ENCODE measurements at regions not wholly inside any gene's neighbourhood (a gene's known extent, or its start where the extent isn't known, plus 50 kb on each side); places are given as distances from the start of the nearest gene placed in this dataset.

DNA sequence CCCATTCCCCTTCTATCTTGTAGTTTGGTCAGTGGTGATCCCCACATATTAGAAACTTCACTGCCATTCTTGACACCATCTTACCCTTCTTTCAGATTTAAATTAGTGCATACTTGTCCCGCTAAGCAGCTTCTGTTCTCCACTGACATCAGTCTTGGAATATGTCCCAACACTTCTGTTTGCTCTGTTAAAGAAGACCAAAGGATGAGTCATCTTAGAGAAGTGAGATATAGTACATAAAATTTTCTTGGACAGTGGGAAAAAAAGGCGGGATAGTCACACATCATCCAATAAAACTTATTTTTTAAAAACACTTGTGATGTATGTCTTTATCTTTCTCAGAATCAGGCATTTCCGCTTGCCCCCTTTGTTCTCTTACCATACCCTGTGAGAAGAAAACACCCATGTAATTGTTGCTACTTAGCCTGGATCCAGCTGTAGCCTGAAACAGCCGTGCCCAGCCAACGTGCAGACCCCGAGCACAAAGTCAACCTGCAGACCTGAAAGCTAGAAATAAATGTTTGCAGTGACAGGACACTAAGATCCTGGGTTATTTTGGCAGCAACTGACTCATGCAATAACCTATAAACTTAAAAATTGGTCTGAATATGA is 100.1 kb upstream of the PDE3A start:
- no peak for DNase-seq (ENCODE audit: low spot score)
- peak overlapping the region in 1 of 2 donors; percentile 82 for H3K27ac ChIP-seq

DNA sequence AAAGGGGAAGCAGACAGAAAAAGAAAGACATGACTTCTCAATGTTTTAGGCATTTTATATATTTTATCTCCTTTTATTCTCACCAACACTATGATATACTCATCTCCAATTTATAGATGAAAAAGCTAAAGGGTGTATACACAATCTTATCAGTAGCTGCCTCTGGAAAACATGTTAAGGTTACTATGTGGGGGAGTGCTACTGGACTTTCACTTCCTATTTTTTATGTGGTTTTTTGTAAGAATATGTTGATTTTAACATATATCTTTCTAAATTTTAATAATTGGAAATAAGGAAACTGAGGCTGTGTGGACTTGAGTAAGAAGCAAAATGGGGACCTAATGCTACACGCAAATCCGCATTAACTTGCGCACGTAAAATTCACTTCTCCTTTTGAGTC is 99.6 kb upstream of the PDE3A start:
- Histone ChIP-seq H3K27ac (peak overlapping the region in 1 of 2 donors; percentile 82), H3K4me1 (peaks cover 0 to 34% of the 10 kb centered on the region in 2 donors), H3K27me3 (no peaks in the 10 kb centered on the region), H3K4me3 (no peak overlapping the region), H3K9me3 (no peaks in the 10 kb centered on the region), H3K36me3 (no peaks in the 10 kb centered on the region)
- DNase-seq (ENCODE audit: low spot score) = no peak
- TF ChIP-seq, protein P1, sequence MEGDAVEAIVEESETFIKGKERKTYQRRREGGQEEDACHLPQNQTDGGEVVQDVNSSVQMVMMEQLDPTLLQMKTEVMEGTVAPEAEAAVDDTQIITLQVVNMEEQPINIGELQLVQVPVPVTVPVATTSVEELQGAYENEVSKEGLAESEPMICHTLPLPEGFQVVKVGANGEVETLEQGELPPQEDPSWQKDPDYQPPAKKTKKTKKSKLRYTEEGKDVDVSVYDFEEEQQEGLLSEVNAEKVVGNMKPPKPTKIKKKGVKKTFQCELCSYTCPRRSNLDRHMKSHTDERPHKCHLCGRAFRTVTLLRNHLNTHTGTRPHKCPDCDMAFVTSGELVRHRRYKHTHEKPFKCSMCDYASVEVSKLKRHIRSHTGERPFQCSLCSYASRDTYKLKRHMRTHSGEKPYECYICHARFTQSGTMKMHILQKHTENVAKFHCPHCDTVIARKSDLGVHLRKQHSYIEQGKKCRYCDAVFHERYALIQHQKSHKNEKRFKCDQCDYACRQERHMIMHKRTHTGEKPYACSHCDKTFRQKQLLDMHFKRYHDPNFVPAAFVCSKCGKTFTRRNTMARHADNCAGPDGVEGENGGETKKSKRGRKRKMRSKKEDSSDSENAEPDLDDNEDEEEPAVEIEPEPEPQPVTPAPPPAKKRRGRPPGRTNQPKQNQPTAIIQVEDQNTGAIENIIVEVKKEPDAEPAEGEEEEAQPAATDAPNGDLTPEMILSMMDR (IDR thresholded peaks at IDR 0.05) = no peak

More for the DNA sequence above, 100.1 kb upstream of the PDE3A start:
- Histone ChIP-seq H3K9me3 (no peaks in the 10 kb centered on the region), H3K36me3 (no peaks in the 10 kb centered on the region), H3K27me3 (no peaks in the 10 kb centered on the region), H3K4me3 (no peak overlapping the region), H3K4me1 (peaks cover 0 to 30% of the 10 kb centered on the region in 2 donors)
- TF ChIP-seq, protein P1 (IDR thresholded peaks at IDR 0.05) = no peak

DNA sequence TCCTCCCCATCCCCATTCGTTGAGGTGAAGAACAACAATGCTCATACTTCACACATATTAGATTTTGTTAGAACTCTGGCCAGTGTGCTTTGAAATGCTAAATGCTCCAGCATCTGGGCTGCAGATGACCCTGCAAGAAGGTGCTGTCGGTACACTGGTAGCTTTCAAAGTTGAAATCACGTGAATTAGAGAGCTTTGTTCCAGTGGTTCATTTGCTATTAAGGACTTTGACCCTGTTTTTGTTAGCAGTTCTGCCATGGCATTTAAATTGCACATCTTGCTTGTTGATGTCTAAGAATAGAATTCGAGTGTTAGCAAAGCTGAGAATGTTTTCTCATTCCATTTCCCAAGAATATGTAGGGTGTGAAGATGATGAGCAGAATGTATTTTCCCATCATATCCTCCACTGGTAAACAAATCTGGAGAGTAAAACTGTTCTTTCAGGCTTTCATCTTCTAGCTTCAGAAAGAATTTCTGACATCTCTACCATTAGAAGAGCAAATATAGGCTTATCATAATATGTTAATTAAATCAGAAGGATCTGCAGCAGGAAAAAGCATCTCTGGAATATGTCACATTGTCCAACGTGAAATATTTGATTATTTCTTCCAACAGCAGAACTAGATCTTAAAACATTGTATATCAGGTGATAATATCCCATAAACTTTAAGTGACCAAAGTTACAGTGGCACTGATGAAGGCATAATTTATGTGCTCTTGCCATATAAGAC is 98.8 kb upstream of the PDE3A start:
- Histone ChIP-seq H3K27ac (peak overlapping the region; percentile 1 to 82), H3K4me1 (peaks cover 0 to 38% of the 10 kb centered on the region in 2 donors), H3K27me3 (no peaks in the 10 kb centered on the region), H3K4me3 (no peak overlapping the region), H3K9me3 (no peaks in the 10 kb centered on the region), H3K36me3 (no peaks in the 10 kb centered on the region)
- DNase-seq (ENCODE audit: low spot score) = no peak
- TF ChIP-seq, protein P1 (IDR thresholded peaks at IDR 0.05) = no peak

DNA sequence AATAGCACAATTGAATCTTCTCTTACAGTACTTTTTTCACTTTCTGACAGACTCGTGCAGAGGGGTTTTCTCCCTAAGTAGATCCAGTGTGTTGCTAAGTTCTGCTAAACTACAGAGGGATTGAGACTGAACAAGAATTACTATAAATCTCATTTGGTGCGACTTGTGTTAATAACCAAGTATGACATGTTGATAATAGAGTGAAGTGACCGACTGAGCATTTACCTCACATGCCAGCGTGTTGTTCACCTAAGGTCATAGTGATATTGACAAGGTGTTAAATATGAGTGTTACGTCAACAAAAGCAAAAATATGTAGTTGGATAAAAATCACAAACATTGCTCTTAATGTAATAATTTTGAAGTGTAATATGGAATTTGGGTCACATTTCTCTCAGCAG is 97.8 kb upstream of the PDE3A start:
- no peaks in the 10 kb centered on the region for H3K9me3 ChIP-seq
- H3K27ac ChIP-seq = peak overlapping the region in 1 of 2 donors; percentile 82
- H3K4me1 ChIP-seq = peaks cover 0 to 38% of the 10 kb centered on the region in 2 donors
- no peaks in the 10 kb centered on the region for H3K36me3 ChIP-seq
- TF ChIP-seq, protein P1 (IDR thresholded peaks at IDR 0.05) = no peak
- no peak for DNase-seq (ENCODE audit: low spot score)
- no peak overlapping the region for H3K4me3 ChIP-seq
- H3K27me3 ChIP-seq = no peaks in the 10 kb centered on the region

DNA sequence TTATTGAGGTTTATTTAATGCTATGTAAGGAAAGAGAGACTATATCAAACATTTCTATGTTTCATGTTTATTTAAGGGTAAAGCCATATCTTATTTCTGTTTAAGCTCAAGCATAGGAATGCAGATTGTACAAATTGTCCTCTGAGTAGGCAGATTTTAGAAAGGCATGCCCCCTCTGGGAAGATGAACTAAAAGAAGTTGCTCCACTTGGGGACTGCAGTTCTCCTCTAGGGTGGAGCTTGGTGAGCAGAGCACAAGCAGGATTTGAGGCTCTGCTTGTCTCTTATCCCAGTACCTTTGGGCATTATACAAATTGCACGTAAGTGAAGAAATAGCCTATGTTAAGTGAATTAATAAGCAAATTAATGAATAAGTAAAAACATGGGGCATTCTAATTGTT is 96.2 kb upstream of the PDE3A start:
- Histone ChIP-seq H3K4me1 (peaks cover 0 to 38% of the 10 kb centered on the region in 2 donors), H3K27me3 (no peaks in the 10 kb centered on the region), H3K9me3 (no peaks in the 10 kb centered on the region), H3K4me3 (no peak overlapping the region), H3K36me3 (no peaks in the 10 kb centered on the region), H3K27ac (peak overlapping the region; percentile 27 to 82)
- TF ChIP-seq, protein P1 (IDR thresholded peaks at IDR 0.05) = no peak
- no peak for DNase-seq (ENCODE audit: low spot score)
